GM19452 (cell line): ENCODE measurements at regions not wholly inside any gene's neighbourhood (a gene's known extent, or its start where the extent isn't known, plus 50 kb on each side); places are given as distances from the start of the nearest gene placed in this dataset.
A peak's percentile ranks its signal among the peaks of the same experiment; 100 is the strongest.
"Not testable (repeated sequence)": the region's sequence is repeated elsewhere in the genome, so short reads cannot be mapped to it uniquely, and the experiment has no call there.

Source experiments
- ATAC-seq: cut with Tn5 transposase; IDR thresholded peaks from one replicate; pipeline ENCODE4 v1.9.1; 2021; ENCODE audit not compliant: unreplicated experiment

- ATAC-seq = no peak
Observed at GRCh38 chr4:166153548-166153947, 280.5 kb downstream of the TLL1 start.

GRCh38 chr4:166162327-166162726 is 289.3 kb downstream of the TLL1 start:
- no peak for ATAC-seq

GRCh38 chr4:166165829-166166420 is 292.9 kb downstream of the TLL1 start:
- ATAC-seq = peak; percentile 98

GRCh38 chr4:166169111-166169510 is 296.1 kb downstream of the TLL1 start:
- ATAC-seq = no peak

GRCh38 chr4:166172619-166173018 is 299.6 kb downstream of the TLL1 start:
- ATAC-seq = no peak

- ATAC-seq = no peak
Observed at GRCh38 chr4:166174717-166175490, 301.9 kb downstream of the TLL1 start.

GRCh38 chr4:166182145-166182544 is 309.1 kb downstream of the TLL1 start:
- no peak for ATAC-seq

GRCh38 chr4:166195101-166195500 is 322.1 kb downstream of the TLL1 start:
- ATAC-seq = no peak

GRCh38 chr4:166197166-166197565 is 324.1 kb downstream of the TLL1 start:
- no peak for ATAC-seq

- ATAC-seq = no peak
Observed at GRCh38 chr4:166198041-166198440, 325.0 kb downstream of the TLL1 start.

- no peak for ATAC-seq
Observed at GRCh38 chr4:166198516-166199310, 325.7 kb downstream of the TLL1 start.

- ATAC-seq = no peak
Observed at GRCh38 chr4:166202991-166203390, 330.0 kb downstream of the TLL1 start.

GRCh38 chr4:166212326-166212725 is 339.3 kb downstream of the TLL1 start:
- not testable (repeated sequence) for ATAC-seq

GRCh38 chr4:166222271-166222670 is 349.2 kb downstream of the TLL1 start:
- no peak for ATAC-seq

- no peak for ATAC-seq
Observed at GRCh38 chr4:166228112-166228511, 355.1 kb downstream of the TLL1 start.

GRCh38 chr4:166229799-166230198 is 356.8 kb downstream of the TLL1 start:
- ATAC-seq = no peak

- ATAC-seq = no peak
Observed at GRCh38 chr4:166230841-166231240, 357.8 kb downstream of the TLL1 start.

GRCh38 chr4:166239354-166239753 is 366.3 kb downstream of the TLL1 start:
- ATAC-seq = no peak

GRCh38 chr4:166252487-166253402 is 379.7 kb downstream of the TLL1 start:
- no peak for ATAC-seq

- ATAC-seq = no peak
Observed at GRCh38 chr4:166257276-166257675, 384.2 kb downstream of the TLL1 start.

- no peak for ATAC-seq
Observed at GRCh38 chr4:166257891-166258290, 384.9 kb downstream of the TLL1 start.
